GM18861 (cell line): ENCODE measurements at regions not wholly inside any gene's neighbourhood (a gene's known extent, or its start where the extent isn't known, plus 50 kb on each side); places are given as distances from the start of the nearest gene placed in this dataset.
"Not testable (repeated sequence)": the region's sequence is repeated elsewhere in the genome, so short reads cannot be mapped to it uniquely, and the experiment has no call there.

Experiments used
- ATAC-seq: cut with Tn5 transposase; IDR thresholded peaks from one replicate; pipeline ENCODE4 v1.9.1; 2021; ENCODE audit not compliant: unreplicated experiment

DNA sequence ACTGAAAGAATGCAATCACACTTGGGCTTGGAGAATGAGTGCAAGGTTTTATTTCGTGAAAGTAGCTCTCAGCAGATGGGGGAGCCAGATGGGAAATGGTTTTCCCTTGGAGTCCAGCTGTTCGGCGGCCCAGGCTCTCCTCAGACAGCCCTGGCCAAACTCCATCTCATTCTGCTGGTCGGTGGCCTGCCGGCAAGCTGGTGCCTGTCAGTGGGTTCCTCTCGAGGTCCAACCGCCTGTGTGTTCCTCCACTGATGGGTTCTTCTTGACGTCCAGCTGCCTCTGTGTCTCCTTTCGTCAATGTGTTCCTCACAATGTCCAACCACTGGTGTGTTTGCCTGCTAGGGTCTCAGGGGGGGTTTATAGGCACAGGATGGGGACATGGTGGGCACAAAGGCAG lies 80.3 kb downstream of the POU3F4 start:
- ATAC-seq: no peak

DNA sequence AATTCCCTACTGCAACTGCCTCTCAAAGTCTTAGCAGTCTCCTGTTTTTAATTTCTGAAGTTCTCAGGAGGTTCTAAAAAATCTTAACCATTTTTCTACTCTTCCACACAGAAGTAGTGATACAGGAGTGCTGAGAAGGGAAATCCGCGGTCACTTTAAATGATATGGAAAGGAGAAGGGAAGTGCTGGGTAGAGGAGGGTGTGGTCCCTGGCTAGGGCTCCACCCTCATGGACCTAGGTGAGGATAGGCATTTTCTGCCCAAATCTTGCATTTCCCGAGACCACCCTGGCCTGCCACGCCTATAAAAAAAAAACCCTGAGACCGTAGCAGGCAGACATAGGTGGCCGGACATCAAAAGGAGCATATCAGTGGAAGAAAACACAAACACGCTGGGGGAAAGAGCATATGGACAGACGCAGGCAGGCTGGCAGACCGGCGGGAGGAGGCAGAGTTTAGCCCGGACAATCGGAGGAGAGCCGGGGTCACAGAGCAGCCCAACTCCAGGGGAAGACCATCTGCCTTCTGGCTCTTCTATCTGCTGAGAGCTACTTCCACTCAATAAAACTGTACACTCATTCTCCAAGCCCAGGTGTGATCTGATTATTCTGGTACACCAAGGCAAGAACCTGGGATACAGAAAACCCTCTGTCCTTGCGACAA lies 85.7 kb downstream of the POU3F4 start:
- no peak for ATAC-seq

DNA sequence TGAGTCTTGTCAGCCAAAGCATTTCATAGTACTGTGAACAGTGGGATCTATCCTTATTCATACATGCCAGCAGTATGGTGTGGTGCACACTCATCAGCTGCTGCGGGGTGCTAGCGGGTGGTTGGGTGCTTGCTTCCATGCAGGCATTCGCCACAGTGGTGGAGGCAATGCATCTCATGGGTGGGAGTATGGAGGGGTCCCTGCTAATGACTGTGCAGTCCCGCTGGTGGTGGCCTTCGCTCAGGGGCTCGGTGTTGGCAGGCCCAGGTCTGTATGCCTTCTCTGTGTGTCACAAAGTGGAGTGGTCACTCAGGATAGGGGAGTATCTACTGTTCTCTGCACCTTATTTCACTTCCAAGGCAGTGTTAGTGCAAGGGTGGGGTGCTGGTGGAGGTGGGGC lies 122.6 kb downstream of the POU3F4 start:
- no peak for ATAC-seq

DNA sequence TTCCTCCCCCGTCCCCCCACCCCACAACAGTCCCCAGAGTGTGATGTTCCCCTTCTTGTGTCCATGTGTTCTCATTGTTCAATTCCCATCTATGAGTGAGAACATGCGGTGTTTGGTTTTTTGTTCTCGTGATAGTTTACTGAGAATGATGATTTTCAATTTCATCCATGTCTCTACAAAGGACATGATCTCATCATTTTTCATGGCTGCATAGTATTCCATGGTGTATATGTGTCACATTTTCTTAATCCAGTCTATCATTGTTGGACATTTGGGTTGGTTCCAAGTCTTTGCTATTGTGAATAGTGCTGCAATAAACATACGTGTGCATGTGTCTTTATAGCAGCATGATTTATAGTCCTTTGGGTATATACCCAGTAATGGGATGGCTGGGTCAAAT lies 141.6 kb downstream of the POU3F4 start:
- not testable (repeated sequence) for ATAC-seq

DNA sequence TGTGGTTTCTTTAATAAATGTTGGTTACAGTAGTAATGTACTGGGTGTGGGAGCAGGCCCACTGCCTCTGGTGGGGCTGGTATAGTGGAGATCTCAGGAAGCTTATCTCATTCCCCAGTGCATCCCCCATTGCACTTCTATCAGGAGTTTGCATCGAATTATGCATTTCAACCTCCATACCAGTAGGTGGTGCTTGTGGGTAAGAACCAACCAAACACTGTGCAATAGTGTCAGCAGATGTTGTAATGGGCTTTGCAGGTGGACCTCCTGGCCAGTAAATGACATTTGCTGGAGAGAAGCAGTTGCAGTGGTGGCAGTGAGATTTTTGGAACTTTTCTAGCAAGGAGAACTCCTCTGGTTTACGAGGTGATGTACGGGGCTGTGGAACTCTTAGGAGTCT lies 150.6 kb downstream of the POU3F4 start:
- peak; percentile 85 for ATAC-seq
